Activated CD8-positive, alpha-beta T cell treated with anti-CD3 and anti-CD28 coated beads for 36 hours (primary cell): ENCODE measurements at regions not wholly inside any gene's neighbourhood (a gene's known extent, or its start where the extent isn't known, plus 50 kb on each side); places are given as distances from the start of the nearest gene placed in this dataset.

Experiments used
- ATAC-seq: fragments of 200-7000 bp; cut with Tn5 transposase; one replicate; pipeline ENCODE4 v1.10.0; 2021; ENCODE audit warnings: mild to moderate bottlenecking, moderate library complexity
- CTCF ChIA-PET: fragments of 350-600 bp; sonication (Branson Sonifier 250); formaldehyde crosslinking; loops from one replicate; lab custom pipeline; 2021; ENCODE audit warnings: antibody characterized with exemption; lab: Charles Lee
- POLR2A ChIA-PET: fragments of 350-600 bp; sonication (Branson Sonifier 250); formaldehyde crosslinking; loops from one replicate; lab custom pipeline; 2021; ENCODE audit warnings: antibody characterized with exemption; lab: Charles Lee
- DNase-seq: peaks from one replicate; pipeline ENCODE4 v3.0.0-alpha.2; 2020
- H3K27ac Mint-ChIP-seq: one replicate; pipeline ENCODE4 v1.8.0; 2021; ENCODE audit warnings: mild to moderate bottlenecking, mixed read lengths
- H3K27me3 Mint-ChIP-seq: one replicate; pipeline ENCODE4 v1.8.0; 2021; ENCODE audit warnings: mixed read lengths
- H3K36me3 Mint-ChIP-seq: one replicate; pipeline ENCODE4 v1.8.0; 2021; ENCODE audit warnings: low read depth, mixed read lengths
- H3K4me1 Mint-ChIP-seq: one replicate; pipeline ENCODE4 v1.8.0; 2021; ENCODE audit warnings: low read depth, mixed read lengths
- H3K4me3 Mint-ChIP-seq: one replicate; pipeline ENCODE4 v1.8.0; 2021; ENCODE audit warnings: mild to moderate bottlenecking, moderate library complexity, mixed read lengths
- H3K9me3 Mint-ChIP-seq: one replicate; pipeline ENCODE4 v1.8.0; 2021; ENCODE audit warnings: mixed read lengths
- intact Hi-C: fragments of 100-400 bp; cut with micrococcal nuclease; formaldehyde crosslinking; loops from one replicate; pipeline ENCODE4 v1.10.0; 2022
- TF ChIP-seq, protein P1 (sequence below): fragments of 200-600 bp; IDR thresholded peaks from one replicate; pipeline ENCODE4 v1.8.0; 2022; ENCODE audit warnings: antibody characterized with exemption, mild to moderate bottlenecking

DNA sequence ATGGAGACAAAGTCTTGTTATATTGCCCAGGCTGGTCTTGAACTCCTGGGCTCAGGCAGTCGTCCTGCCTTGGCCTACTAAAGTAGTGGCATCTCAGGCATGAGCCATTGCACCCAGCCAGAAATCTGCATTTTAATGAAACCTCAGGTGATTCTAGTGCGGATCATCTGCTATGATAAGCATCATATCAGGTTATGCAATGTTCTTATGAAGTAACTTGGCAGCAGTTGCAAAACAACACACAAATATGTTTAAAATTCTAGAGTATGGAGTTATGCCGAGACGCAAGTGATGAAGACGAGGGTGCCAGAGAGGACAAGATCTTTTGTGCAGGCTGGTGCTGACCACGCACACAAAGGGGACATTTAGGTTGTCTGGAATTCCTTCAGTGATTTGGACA, 153.2 kb upstream of the MEF2C start:
- ATAC-seq (no peak), DNase-seq (no peak)
- Mint-ChIP-seq H3K36me3 (no peaks in the 10 kb centered on the region), H3K4me3 (no peak overlapping the region), H3K9me3 (no peaks in the 10 kb centered on the region), H3K27ac (no peak overlapping the region), H3K27me3 (no peaks in the 10 kb centered on the region), H3K4me1 (no peaks in the 10 kb centered on the region)
- ChIA-PET CTCF (no interaction called here), POLR2A (no interaction called here)
- TF ChIP-seq, protein P1, sequence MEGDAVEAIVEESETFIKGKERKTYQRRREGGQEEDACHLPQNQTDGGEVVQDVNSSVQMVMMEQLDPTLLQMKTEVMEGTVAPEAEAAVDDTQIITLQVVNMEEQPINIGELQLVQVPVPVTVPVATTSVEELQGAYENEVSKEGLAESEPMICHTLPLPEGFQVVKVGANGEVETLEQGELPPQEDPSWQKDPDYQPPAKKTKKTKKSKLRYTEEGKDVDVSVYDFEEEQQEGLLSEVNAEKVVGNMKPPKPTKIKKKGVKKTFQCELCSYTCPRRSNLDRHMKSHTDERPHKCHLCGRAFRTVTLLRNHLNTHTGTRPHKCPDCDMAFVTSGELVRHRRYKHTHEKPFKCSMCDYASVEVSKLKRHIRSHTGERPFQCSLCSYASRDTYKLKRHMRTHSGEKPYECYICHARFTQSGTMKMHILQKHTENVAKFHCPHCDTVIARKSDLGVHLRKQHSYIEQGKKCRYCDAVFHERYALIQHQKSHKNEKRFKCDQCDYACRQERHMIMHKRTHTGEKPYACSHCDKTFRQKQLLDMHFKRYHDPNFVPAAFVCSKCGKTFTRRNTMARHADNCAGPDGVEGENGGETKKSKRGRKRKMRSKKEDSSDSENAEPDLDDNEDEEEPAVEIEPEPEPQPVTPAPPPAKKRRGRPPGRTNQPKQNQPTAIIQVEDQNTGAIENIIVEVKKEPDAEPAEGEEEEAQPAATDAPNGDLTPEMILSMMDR, result no peak
- intact Hi-C loops, result no loop called here

- ATAC-seq (no peak), DNase-seq (no peak)
- no peak overlapping the region for H3K27ac Mint-ChIP-seq
- no peak overlapping the region for H3K4me3 Mint-ChIP-seq
- H3K4me1 Mint-ChIP-seq, result no peaks in the 10 kb centered on the region
- ChIA-PET POLR2A (no interaction called here), CTCF (interaction anchor here (0.9 kb wide), 1 partner anchor 926 kb away, joined by 3 read pairs; no protein-coding TSS in a partner anchor)
- H3K27me3 Mint-ChIP-seq, result no peaks in the 10 kb centered on the region
- intact Hi-C loops, result no loop called here
- H3K9me3 Mint-ChIP-seq, result no peaks in the 10 kb centered on the region
- no peaks in the 10 kb centered on the region for H3K36me3 Mint-ChIP-seq
- TF ChIP-seq, protein P1, result no peak
Observed at GRCh38 chr5:89034588-89034987, 151.6 kb upstream of the MEF2C start.

- peaks cover 1% of the 10 kb centered on the region for H3K9me3 Mint-ChIP-seq
- ChIA-PET POLR2A (no interaction called here), CTCF (no interaction called here)
- H3K4me1 Mint-ChIP-seq, result no peaks in the 10 kb centered on the region
- no peaks in the 10 kb centered on the region for H3K27me3 Mint-ChIP-seq
- no peak overlapping the region for H3K4me3 Mint-ChIP-seq
- no peak overlapping the region for H3K27ac Mint-ChIP-seq
- intact Hi-C loops, result no loop called here
- no peaks in the 10 kb centered on the region for H3K36me3 Mint-ChIP-seq
- DNase-seq, result no peak
- TF ChIP-seq, protein P1, result no peak
- no peak for ATAC-seq
Observed at GRCh38 chr5:89030798-89031197, 147.8 kb upstream of the MEF2C start.

- no peak for ATAC-seq
- intact Hi-C loops, result no loop called here
Observed at GRCh38 chr5:89028595-89029285, 145.8 kb upstream of the MEF2C start.

GRCh38 chr5:89024045-89024444, 141.1 kb upstream of the MEF2C start:
- ATAC-seq (no peak), DNase-seq (no peak)
- no peak overlapping the region for H3K27ac Mint-ChIP-seq
- H3K36me3 Mint-ChIP-seq, result no peaks in the 10 kb centered on the region
- intact Hi-C loops, result no loop called here
- peaks cover 1% of the 10 kb centered on the region for H3K9me3 Mint-ChIP-seq
- TF ChIP-seq, protein P1, result no peak
- ChIA-PET CTCF (interaction anchor here (0.6 kb wide), 1 partner anchor 1088 kb away, joined by 3 read pairs; no protein-coding TSS in a partner anchor), POLR2A (no interaction called here)
- H3K27me3 Mint-ChIP-seq, result no peaks in the 10 kb centered on the region
- H3K4me3 Mint-ChIP-seq, result no peak overlapping the region
- no peaks in the 10 kb centered on the region for H3K4me1 Mint-ChIP-seq

More at GRCh38 chr5:89028595-89029285, 145.8 kb upstream of the MEF2C start:
- CTCF ChIA-PET, result no interaction called here
- Mint-ChIP-seq H3K36me3 (no peaks in the 10 kb centered on the region), H3K4me1 (no peaks in the 10 kb centered on the region), H3K27ac (no peak overlapping the region), H3K9me3 (peaks cover 1% of the 10 kb centered on the region), H3K4me3 (no peak overlapping the region), H3K27me3 (no peaks in the 10 kb centered on the region)
- TF ChIP-seq, protein P1, result no peak
- POLR2A ChIA-PET, result no interaction called here
- DNase-seq, result no peak
